ENCODE measurements at regions not wholly inside any gene's neighbourhood (a gene's known extent, or its start where the extent isn't known, plus 50 kb on each side); places are given as distances from the start of the nearest gene placed in this dataset.

GRCh38 chr4:32321421-32321820 lies 1601.3 kb downstream of the PCDH7 start:
- no peaks in the 10 kb centered on the region for H3K27me3 ChIP-seq (ENCODE audit: insufficient read depth, low read length)
- H3K9ac ChIP-seq (ENCODE audit: low read length), result no peak overlapping the region
- no peaks in the 10 kb centered on the region for H3K36me3 ChIP-seq (ENCODE audit: control insufficient read depth in 1 of 2, insufficient read depth in 2 of 2, low read length in 2 of 2)
- POLR2A ChIA-PET, result no interaction called here
- DNase-seq (ENCODE audit: low read depth, low spot score) (no peak), ATAC-seq (no peak)
- no peaks in the 10 kb centered on the region for H3K9me2 ChIP-seq (ENCODE audit: insufficient read depth)
- no peak overlapping the region for H3K4me2 ChIP-seq (ENCODE audit: low read length)
- H3K27ac ChIP-seq (ENCODE audit: low read depth, low read length), result no peak overlapping the region
- CTCF ChIA-PET, result no interaction called here
- RAD21 ChIA-PET (ENCODE audit: low non-redundant PET in 1 of 2, low total read pairs in 2 of 2, uncharacterized antibody in 2 of 2, unreplicated experiment in 2 of 2), result no interaction called here
- H2AFZ ChIP-seq (ENCODE audit: low read depth, low read length, poor library complexity, severe bottlenecking), result no peak overlapping the region
- no peaks in the 10 kb centered on the region; a peak in 1 of 4 replicates for H3K9me3 ChIP-seq (ENCODE audit: control insufficient read depth in 1 of 2, insufficient read depth in 1 of 2, low read depth in 1 of 2, low read length in 2 of 2)
- H3K4me1 ChIP-seq (ENCODE audit: control insufficient read depth in 1 of 2, insufficient read depth in 2 of 2, low read length in 2 of 2), result no peaks in the 10 kb centered on the region
- intact Hi-C loops (cut with micrococcal nuclease), result no loop called here
- no peaks in the 10 kb centered on the region for H4K20me1 ChIP-seq (ENCODE audit: insufficient read depth)
- no peak overlapping the region for H3K4me3 ChIP-seq (replicated peaks in 1 of 2; ENCODE audit: low read depth in 1 of 2, low read length in 2 of 2)
- H3K79me2 ChIP-seq (ENCODE audit: insufficient read depth, low read length), result no peaks in the 10 kb centered on the region
- BruUV-seq (replicated peaks), result no TSS peak
- no peak for TF ChIP-seq YY1 (IDR thresholded peaks at IDR 0.05; ENCODE audit: extremely low read depth, insufficient replicate concordance, low read depth, low read length)
- no peak for TF ChIP-seq CBX3 (IDR thresholded peaks at IDR 0.05; ENCODE audit: low read depth)
- TF ChIP-seq CEBPB (IDR thresholded peaks at IDR 0.05; ENCODE audit: low read depth), result no peak
- no peak for TF ChIP-seq ATF3 (IDR thresholded peaks at IDR 0.05)
- TF ChIP-seq, protein P1, sequence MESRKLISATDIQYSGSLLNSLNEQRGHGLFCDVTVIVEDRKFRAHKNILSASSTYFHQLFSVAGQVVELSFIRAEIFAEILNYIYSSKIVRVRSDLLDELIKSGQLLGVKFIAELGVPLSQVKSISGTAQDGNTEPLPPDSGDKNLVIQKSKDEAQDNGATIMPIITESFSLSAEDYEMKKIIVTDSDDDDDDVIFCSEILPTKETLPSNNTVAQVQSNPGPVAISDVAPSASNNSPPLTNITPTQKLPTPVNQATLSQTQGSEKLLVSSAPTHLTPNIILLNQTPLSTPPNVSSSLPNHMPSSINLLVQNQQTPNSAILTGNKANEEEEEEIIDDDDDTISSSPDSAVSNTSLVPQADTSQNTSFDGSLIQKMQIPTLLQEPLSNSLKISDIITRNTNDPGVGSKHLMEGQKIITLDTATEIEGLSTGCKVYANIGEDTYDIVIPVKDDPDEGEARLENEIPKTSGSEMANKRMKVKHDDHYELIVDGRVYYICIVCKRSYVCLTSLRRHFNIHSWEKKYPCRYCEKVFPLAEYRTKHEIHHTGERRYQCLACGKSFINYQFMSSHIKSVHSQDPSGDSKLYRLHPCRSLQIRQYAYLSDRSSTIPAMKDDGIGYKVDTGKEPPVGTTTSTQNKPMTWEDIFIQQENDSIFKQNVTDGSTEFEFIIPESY (IDR thresholded peaks at IDR 0.05; ENCODE audit: extremely low read depth, insufficient replicate concordance, low read length), result no peak
- no peak for TF ChIP-seq MAX (IDR thresholded peaks at IDR 0.05)
- TF ChIP-seq EGR1 (IDR thresholded peaks at IDR 0.05; ENCODE audit: low read depth), result no peak

- POLR2A ChIA-PET, result no interaction called here
- no TSS peak for BruUV-seq (replicated peaks)
- intact Hi-C loops (cut with micrococcal nuclease), result no loop called here
These were observed 1614.6 kb downstream of the PCDH7 start for GRCh38 chr4:32334759-32335158.

More at GRCh38 chr4:32334759-32335158, 1614.6 kb downstream of the PCDH7 start:
- Histone ChIP-seq H3K9ac (ENCODE audit: low read length) (no peak overlapping the region), H2AFZ (ENCODE audit: low read depth, low read length, poor library complexity, severe bottlenecking) (no peak overlapping the region), H3K9me3 (ENCODE audit: control insufficient read depth in 1 of 2, insufficient read depth in 1 of 2, low read depth in 1 of 2, low read length in 2 of 2) (no peaks in the 10 kb centered on the region), H3K27me3 (ENCODE audit: insufficient read depth, low read length) (no peaks in the 10 kb centered on the region), H3K9me2 (ENCODE audit: insufficient read depth) (0 out of 2 replicates have a peak, but pooled peaks cover 4% of the 10 kb centered on the region), H3K4me3 (replicated peaks in 1 of 2; ENCODE audit: low read depth in 1 of 2, low read length in 2 of 2) (no peak overlapping the region), H3K79me2 (ENCODE audit: insufficient read depth, low read length) (no peaks in the 10 kb centered on the region), H4K20me1 (ENCODE audit: insufficient read depth) (no peaks in the 10 kb centered on the region), H3K4me2 (ENCODE audit: low read length) (no peak overlapping the region), H3K36me3 (ENCODE audit: control insufficient read depth in 1 of 2, insufficient read depth in 2 of 2, low read length in 2 of 2) (no peaks in the 10 kb centered on the region), H3K4me1 (ENCODE audit: control insufficient read depth in 1 of 2, insufficient read depth in 2 of 2, low read length in 2 of 2) (no peaks in the 10 kb centered on the region), H3K27ac (ENCODE audit: low read depth, low read length) (no peak overlapping the region)
- ATAC-seq (no peak), DNase-seq (ENCODE audit: low read depth, low spot score) (no peak)
- ChIA-PET CTCF (no interaction called here), RAD21 (ENCODE audit: low non-redundant PET in 1 of 2, low total read pairs in 2 of 2, uncharacterized antibody in 2 of 2, unreplicated experiment in 2 of 2) (no interaction called here)
- TF ChIP-seq SIN3A (IDR thresholded peaks at IDR 0.05; ENCODE audit: low read depth) (no peak), TCF7L2 (IDR thresholded peaks at IDR 0.05; ENCODE audit: borderline replicate concordance, extremely low read depth, insufficient read depth, insufficient read length) (no peak), MAX (IDR thresholded peaks at IDR 0.05) (no peak), ZFX (IDR thresholded peaks at IDR 0.05) (no peak)

All from HCT116 (cell line).